CD14-positive monocyte (primary cell): ENCODE measurements at regions not wholly inside any gene's neighbourhood (a gene's known extent, or its start where the extent isn't known, plus 50 kb on each side); places are given as distances from the start of the nearest gene placed in this dataset.
A peak's percentile ranks its signal among the peaks of the same experiment; 100 is the strongest.
"Not testable (repeated sequence)": the region's sequence is repeated elsewhere in the genome, so short reads cannot be mapped to it uniquely, and the experiment has no call there.

Experiments
- DNase-seq, 3 donors: peaks; one replicate each; pipeline ENCODE4 v3.0.0-alpha.2; 2011 to 2022
- H2AFZ ChIP-seq: 2 replicates; pipeline ENCODE4 v1.6.0; 2012; ENCODE audit warnings: mild to moderate bottlenecking, low read depth, low read length, inconsistent platforms; ENCODE audit not compliant: insufficient read depth, poor library complexity, severe bottlenecking
- H3K27ac ChIP-seq, 2 donors: 1 replicate in 1 of 2; 2 replicates in 1 of 2; pipeline ENCODE4 v1.5.1; 2012 to 2013; ENCODE audit warnings: low read length in 2 of 2, control low read depth in 1 of 2, inconsistent platforms in 1 of 2, low read depth in 1 of 2, mild to moderate bottlenecking in 1 of 2
- H3K27me3 ChIP-seq, 2 donors: one replicate each; pipeline versions ENCODE4 v1.6.0 to v1.6.1; 2011 to 2013; ENCODE audit warnings: low read length in 2 of 2; ENCODE audit not compliant: control insufficient read depth in 2 of 2, insufficient read depth in 2 of 2
- H3K36me3 ChIP-seq, 2 donors: replicated peaks in 1 of 2; 1 replicate in 1 of 2; 2 replicates in 1 of 2; pipeline versions ENCODE4 v1.5.1 to v1.6.1; 2012 to 2013; ENCODE audit warnings: low read length in 2 of 2, control low read depth in 1 of 2, inconsistent platforms in 1 of 2, mild to moderate bottlenecking in 1 of 2; ENCODE audit not compliant: insufficient read depth in 2 of 2, control insufficient read depth in 1 of 2
- H3K4me1 ChIP-seq, 2 donors: 1 replicate in 1 of 2; 2 replicates in 1 of 2; pipeline versions ENCODE4 v1.5.1 to v1.6.1; 2012 to 2013; ENCODE audit warnings: low read length in 2 of 2, control low read depth in 1 of 2, inconsistent platforms in 1 of 2, mild to moderate bottlenecking in 1 of 2, moderate library complexity in 1 of 2; ENCODE audit not compliant: insufficient read depth in 2 of 2, control insufficient read depth in 1 of 2
- H3K4me2 ChIP-seq: replicated peaks from 2 replicates; pipeline ENCODE3; 2012; ENCODE audit warnings: low read length, moderate library complexity, mild to moderate bottlenecking; ENCODE audit not compliant: poor library complexity, severe bottlenecking; ENCODE audit errors: extremely low read depth
- H3K4me3 ChIP-seq, 3 experiments: fragments of 200-600 bp in 1 of 3; sonication (generic) in 1 of 3; replicated peaks in 1 of 3; 1 replicate in 2 of 3; 2 replicates in 1 of 3; pipeline ENCODE4 v1.5.1; 2011 to 2013; ENCODE audit warnings: low read length in 3 of 3, mild to moderate bottlenecking in 3 of 3, control low read depth in 2 of 3, low read depth in 2 of 3, inconsistent platforms in 1 of 3, moderate library complexity in 1 of 3
- H3K79me2 ChIP-seq: 2 replicates; pipeline ENCODE4 v1.6.0; 2012; ENCODE audit warnings: mild to moderate bottlenecking, control low read depth, inconsistent platforms, low read length, moderate library complexity; ENCODE audit not compliant: insufficient read depth
- H3K9ac ChIP-seq: 2 replicates; pipeline ENCODE4 v1.6.0; 2017; ENCODE audit warnings: low read length, mild to moderate bottlenecking; ENCODE audit not compliant: insufficient read depth, poor library complexity, severe bottlenecking
- H3K9me3 ChIP-seq, 2 donors: replicated peaks in 1 of 2; 1 replicate in 1 of 2; 2 replicates in 1 of 2; pipeline versions ENCODE4 v1.5.1 to v1.6.1; 2012 to 2013; ENCODE audit warnings: low read length in 2 of 2, control low read depth in 1 of 2; ENCODE audit not compliant: control insufficient read depth in 1 of 2, insufficient read depth in 1 of 2
- H4K20me1 ChIP-seq: 2 replicates; pipeline ENCODE4 v1.6.0; 2012; ENCODE audit warnings: mild to moderate bottlenecking, low read length, control low read depth, moderate library complexity; ENCODE audit not compliant: insufficient read depth
- H3K27ac Mint-ChIP-seq, 7 donors: one replicate each; pipeline ENCODE4 v1.8.0; 2020; ENCODE audit warnings: mild to moderate bottlenecking in 7 of 7, mixed read lengths in 7 of 7, moderate library complexity in 6 of 7, inconsistent platforms in 2 of 7
- H3K27me3 Mint-ChIP-seq, 3 donors: one replicate each; pipeline ENCODE4 v1.8.0; 2021 to 2022; ENCODE audit warnings: low read depth in 3 of 3, mild to moderate bottlenecking in 3 of 3, mixed read lengths in 3 of 3, moderate library complexity in 3 of 3, inconsistent platforms in 1 of 3
- H3K36me3 Mint-ChIP-seq, 2 donors: one replicate each; pipeline ENCODE4 v1.8.0; 2020; ENCODE audit warnings: mixed read lengths in 2 of 2, inconsistent platforms in 1 of 2, mild to moderate bottlenecking in 1 of 2
- H3K4me1 Mint-ChIP-seq: one replicate; pipeline ENCODE4 v1.8.0; 2020; ENCODE audit warnings: mild to moderate bottlenecking, mixed read lengths
- H3K4me3 Mint-ChIP-seq, 2 donors: one replicate each; pipeline ENCODE4 v1.8.0; 2020; ENCODE audit warnings: mild to moderate bottlenecking in 2 of 2, mixed read lengths in 2 of 2, moderate library complexity in 1 of 2
- H3K9me3 Mint-ChIP-seq, 7 donors: one replicate each; pipeline ENCODE4 v1.8.0; 2020 to 2022; ENCODE audit warnings: mixed read lengths in 7 of 7, mild to moderate bottlenecking in 6 of 7, moderate library complexity in 6 of 7, inconsistent platforms in 2 of 7
- WGBS: methylation state at CpG from one replicate; pipeline ENCODE4 v1.1.5; 2013; ENCODE audit warnings: missing lambda C conversion rate; ENCODE audit not compliant: insufficient coverage; 5-methylcytosine and 5-hydroxymethylcytosine counted together
- intact Hi-C, 2 donors: fragments of 100-400 bp; cut with micrococcal nuclease; formaldehyde crosslinking; loops; one replicate each; pipeline versions ENCODE4 v1.15.0 to v1.15.1; 2023
- TF ChIP-seq, protein P1 (sequence below): fragments of 200-600 bp; IDR thresholded peaks from one replicate; pipeline ENCODE4 v1.8.0; 2022; ENCODE audit warnings: antibody characterized with exemption, mild to moderate bottlenecking

DNA sequence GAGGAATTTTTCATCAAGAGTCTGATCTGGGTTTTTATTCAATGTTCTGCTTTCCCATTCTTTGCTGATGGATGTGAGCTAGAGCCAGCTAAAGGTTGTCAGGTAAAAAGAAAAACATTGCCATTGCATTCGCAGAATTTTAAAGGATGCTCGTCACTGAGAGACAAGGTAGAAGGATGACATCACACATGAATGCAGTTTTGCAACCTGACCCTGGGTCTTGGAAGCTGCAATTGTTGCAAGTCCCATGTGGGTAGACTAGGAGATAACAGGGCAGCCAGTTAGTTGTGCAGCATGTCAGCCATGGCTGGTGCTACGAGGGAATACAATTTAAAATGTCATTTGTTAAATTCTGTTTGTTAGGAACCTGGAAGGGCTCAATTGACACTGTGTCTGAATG lies 73.9 kb upstream of the MXRA5 start:
- Histone ChIP-seq H3K4me3 (no peak overlapping the region), H3K9me3 (no peaks in the 10 kb centered on the region), H4K20me1 (no peaks in the 10 kb centered on the region), H2AFZ (no peak overlapping the region), H3K27me3 (no peaks in the 10 kb centered on the region), H3K4me2 (no peak overlapping the region), H3K36me3 (no peaks in the 10 kb centered on the region), H3K27ac (no peak overlapping the region), H3K79me2 (no peaks in the 10 kb centered on the region), H3K4me1 (no peaks in the 10 kb centered on the region), H3K9ac (no peak overlapping the region)
- H3K9me3 Mint-ChIP-seq, result peaks cover 0 to 6% (median 3%) of the 10 kb centered on the region in 7 donors
- peak overlapping the region in 1 of 7 donors; percentile 47 for H3K27ac Mint-ChIP-seq
- 83% methylated on average over 2 of the region's 3 CpGs for WGBS
- H3K27me3 Mint-ChIP-seq, result peaks cover 0 to 4% (median 0%) of the 10 kb centered on the region in 3 donors
- intact Hi-C loops, result no loop called here
- no peak overlapping the region for H3K4me3 Mint-ChIP-seq
- H3K4me1 Mint-ChIP-seq, result no peaks in the 10 kb centered on the region
- no peaks in the 10 kb centered on the region for H3K36me3 Mint-ChIP-seq
- TF ChIP-seq, protein P1, sequence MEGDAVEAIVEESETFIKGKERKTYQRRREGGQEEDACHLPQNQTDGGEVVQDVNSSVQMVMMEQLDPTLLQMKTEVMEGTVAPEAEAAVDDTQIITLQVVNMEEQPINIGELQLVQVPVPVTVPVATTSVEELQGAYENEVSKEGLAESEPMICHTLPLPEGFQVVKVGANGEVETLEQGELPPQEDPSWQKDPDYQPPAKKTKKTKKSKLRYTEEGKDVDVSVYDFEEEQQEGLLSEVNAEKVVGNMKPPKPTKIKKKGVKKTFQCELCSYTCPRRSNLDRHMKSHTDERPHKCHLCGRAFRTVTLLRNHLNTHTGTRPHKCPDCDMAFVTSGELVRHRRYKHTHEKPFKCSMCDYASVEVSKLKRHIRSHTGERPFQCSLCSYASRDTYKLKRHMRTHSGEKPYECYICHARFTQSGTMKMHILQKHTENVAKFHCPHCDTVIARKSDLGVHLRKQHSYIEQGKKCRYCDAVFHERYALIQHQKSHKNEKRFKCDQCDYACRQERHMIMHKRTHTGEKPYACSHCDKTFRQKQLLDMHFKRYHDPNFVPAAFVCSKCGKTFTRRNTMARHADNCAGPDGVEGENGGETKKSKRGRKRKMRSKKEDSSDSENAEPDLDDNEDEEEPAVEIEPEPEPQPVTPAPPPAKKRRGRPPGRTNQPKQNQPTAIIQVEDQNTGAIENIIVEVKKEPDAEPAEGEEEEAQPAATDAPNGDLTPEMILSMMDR, result no peak
- DNase-seq, result no peak

DNA sequence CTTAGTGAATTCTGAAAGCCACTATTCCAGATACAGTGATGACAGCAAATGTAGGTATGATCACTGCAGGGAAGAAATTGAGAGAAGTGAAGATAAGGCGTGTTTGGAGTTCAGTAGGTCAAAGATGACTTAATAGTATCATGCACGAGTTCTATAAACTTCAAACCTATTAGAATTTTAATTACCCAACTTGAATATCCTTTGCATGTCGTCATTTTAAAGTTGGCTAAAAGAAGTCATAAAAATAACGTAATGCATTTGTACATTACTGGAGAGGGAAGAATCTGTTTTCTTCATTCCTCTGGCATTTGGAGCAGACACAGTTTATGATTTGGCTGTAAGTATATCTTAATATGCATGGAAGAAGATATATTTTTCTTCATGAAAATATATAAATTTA lies 68.6 kb upstream of the MXRA5 start:
- no peak for DNase-seq
- no peaks in the 10 kb centered on the region for H3K27me3 ChIP-seq
- intact Hi-C loops, result no loop called here
- Mint-ChIP-seq H3K4me3 (no peak overlapping the region), H3K4me1 (no peaks in the 10 kb centered on the region), H3K27me3 (peaks cover 0 to 2% (median 0%) of the 10 kb centered on the region in 3 donors), H3K27ac (no peak overlapping the region), H3K36me3 (no peaks in the 10 kb centered on the region), H3K9me3 (peaks cover 0 to 7% (median 3%) of the 10 kb centered on the region in 7 donors)
- no peaks in the 10 kb centered on the region for H3K9me3 ChIP-seq
- H4K20me1 ChIP-seq, result no peaks in the 10 kb centered on the region
- TF ChIP-seq, protein P1, result no peak
- H3K27ac ChIP-seq, result no peak overlapping the region
- H3K4me2 ChIP-seq, result no peak overlapping the region
- WGBS, result no CpG with 5 or more reads among the region's 4 CpGs
- no peak overlapping the region for H3K4me3 ChIP-seq
- H3K4me1 ChIP-seq, result no peaks in the 10 kb centered on the region
- H2AFZ ChIP-seq, result no peak overlapping the region
- H3K9ac ChIP-seq, result no peak overlapping the region
- H3K36me3 ChIP-seq, result no peaks in the 10 kb centered on the region
- no peaks in the 10 kb centered on the region for H3K79me2 ChIP-seq

DNA sequence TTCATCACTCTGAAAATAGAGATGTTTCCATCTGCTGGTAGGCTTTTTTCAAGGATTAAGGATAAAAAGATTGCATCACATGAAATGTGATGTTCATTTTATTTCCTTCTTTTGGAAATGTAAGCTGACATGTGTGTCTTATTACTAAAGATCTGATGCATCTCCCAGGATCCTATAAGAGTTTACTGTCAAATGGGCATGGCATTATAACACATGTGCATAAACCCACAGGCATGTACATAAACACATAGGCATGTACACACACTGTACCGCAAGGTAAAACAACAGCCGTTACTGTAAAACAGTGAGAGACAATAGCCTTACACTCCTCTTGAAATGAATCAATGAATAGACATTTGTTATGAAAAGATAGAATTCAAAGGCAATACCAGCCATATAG lies 65.2 kb upstream of the MXRA5 start:
- intact Hi-C loops, result not testable (repeated sequence)

More for the DNA sequence above, 65.2 kb upstream of the MXRA5 start:
- H3K4me1 ChIP-seq, H3K9me3 ChIP-seq, H4K20me1 ChIP-seq, H3K4me3 Mint-ChIP-seq, H3K27ac Mint-ChIP-seq, H3K79me2 ChIP-seq, H3K9me3 Mint-ChIP-seq, H3K4me2 ChIP-seq, H3K36me3 Mint-ChIP-seq, H2AFZ ChIP-seq, H3K27me3 ChIP-seq, H3K27ac ChIP-seq, H3K4me3 ChIP-seq, H3K27me3 Mint-ChIP-seq, DNase-seq, H3K4me1 Mint-ChIP-seq, H3K36me3 ChIP-seq, H3K9ac ChIP-seq: not testable (repeated sequence)
- no CpG with 5 or more reads among the region's 2 CpGs for WGBS
